ENCODE measurements at regions not wholly inside any gene's neighbourhood (a gene's known extent, or its start where the extent isn't known, plus 50 kb on each side); places are given as distances from the start of the nearest gene placed in this dataset.
"Not testable (repeated sequence)": the region's sequence is repeated elsewhere in the genome, so short reads cannot be mapped to it uniquely, and the experiment has no call there.

GRCh38 chr10:3959370-3960325, 174.6 kb upstream of the KLF6 start:
- ATAC-seq (no peak), DNase-seq (ENCODE audit: low spot score) (no peak)

GRCh38 chr10:3958472-3958996, 173.5 kb upstream of the KLF6 start:
- DNase-seq (ENCODE audit: low spot score) = no peak
- no peak for ATAC-seq

GRCh38 chr10:3955955-3956617, 171.1 kb upstream of the KLF6 start:
- no peak for ATAC-seq

GRCh38 chr10:3955493-3955892, 170.5 kb upstream of the KLF6 start:
- DNase-seq (ENCODE audit: low spot score) (no peak), ATAC-seq (no peak)

More at GRCh38 chr10:3955955-3956617, 171.1 kb upstream of the KLF6 start:
- no peak for DNase-seq (ENCODE audit: low spot score)

- ATAC-seq (no peak), DNase-seq (ENCODE audit: low spot score) (no peak)
Observed at GRCh38 chr10:3954615-3955014, 169.6 kb upstream of the KLF6 start.

- DNase-seq (ENCODE audit: low spot score); ATAC-seq: not testable (repeated sequence)
Observed at GRCh38 chr10:3954007-3954406, 169.0 kb upstream of the KLF6 start.

GRCh38 chr10:3951993-3952392, 167.0 kb upstream of the KLF6 start:
- DNase-seq (ENCODE audit: low spot score) (no peak), ATAC-seq (no peak)

- DNase-seq (ENCODE audit: low spot score) (no peak), ATAC-seq (no peak)
Observed at GRCh38 chr10:3950676-3951275, 165.8 kb upstream of the KLF6 start.

GRCh38 chr10:3949711-3950110, 164.7 kb upstream of the KLF6 start:
- ATAC-seq = no peak
- DNase-seq (ENCODE audit: low spot score) = no peak

GRCh38 chr10:3948843-3949242, 163.8 kb upstream of the KLF6 start:
- no peak for DNase-seq (ENCODE audit: low spot score)
- ATAC-seq = no peak

- DNase-seq (ENCODE audit: low spot score) (no peak), ATAC-seq (no peak)
Observed at GRCh38 chr10:3946234-3947229, 161.5 kb upstream of the KLF6 start.

GRCh38 chr10:3945026-3945425, 160.0 kb upstream of the KLF6 start:
- DNase-seq (ENCODE audit: low spot score) (no peak), ATAC-seq (no peak)

- DNase-seq (ENCODE audit: low spot score) (no peak), ATAC-seq (no peak)
Observed at GRCh38 chr10:3944591-3944990, 159.6 kb upstream of the KLF6 start.

GRCh38 chr10:3943695-3944257, 158.8 kb upstream of the KLF6 start:
- no peak for ATAC-seq
- DNase-seq (ENCODE audit: low spot score) = no peak

- DNase-seq (ENCODE audit: low spot score) (no peak), ATAC-seq (no peak)
Observed at GRCh38 chr10:3942937-3943489, 158.0 kb upstream of the KLF6 start.

GRCh38 chr10:3941676-3942075, 156.7 kb upstream of the KLF6 start:
- no peak for ATAC-seq
- DNase-seq (ENCODE audit: low spot score) = no peak

GRCh38 chr10:3936422-3937040, 151.5 kb upstream of the KLF6 start:
- DNase-seq (ENCODE audit: low spot score) (no peak), ATAC-seq (no peak)

- ATAC-seq (peak; percentile 84), DNase-seq (ENCODE audit: low spot score) (peak; percentile 75)
Observed at GRCh38 chr10:3935933-3936359, 150.9 kb upstream of the KLF6 start.

- DNase-seq (ENCODE audit: low spot score) (no peak), ATAC-seq (peak; percentile 30)
Observed at GRCh38 chr10:3935141-3935540, 150.1 kb upstream of the KLF6 start.
